Tibial nerve (tissue), 4 donors: ENCODE measurements at regions not wholly inside any gene's neighbourhood (a gene's known extent, or its start where the extent isn't known, plus 50 kb on each side); places are given as distances from the start of the nearest gene placed in this dataset.
"Not testable (repeated sequence)": the region's sequence is repeated elsewhere in the genome, so short reads cannot be mapped to it uniquely, and the experiment has no call there.

Experiments used
- DNase-seq, 2 donors: peaks; one replicate each; pipeline ENCODE4 v3.0.0-alpha.2; 2019; ENCODE audit warnings: low spot score in 2 of 2
- H3K27ac ChIP-seq, 4 donors: fragments of 200-600 bp; sonication (generic) in 3 of 4; one replicate each; pipeline ENCODE4 v1.5.1; 2017 to 2019; ENCODE audit warnings: mild to moderate bottlenecking in 1 of 4
- H3K27me3 ChIP-seq, 2 donors: fragments of 200-600 bp; sonication (generic) in 1 of 2; one replicate each; pipeline versions ENCODE4 v1.5.1 to v1.6.0; 2017 to 2019
- H3K36me3 ChIP-seq, 3 donors: fragments of 200-600 bp; sonication (generic); one replicate each; pipeline ENCODE4 v1.5.1; 2018 to 2019
- H3K4me1 ChIP-seq, 4 donors: fragments of 200-600 bp; sonication (generic) in 3 of 4; one replicate each; pipeline ENCODE4 v1.5.1; 2017 to 2019
- H3K4me3 ChIP-seq, 4 donors: fragments of 200-600 bp; sonication (generic) in 3 of 4; one replicate each; pipeline ENCODE4 v1.5.1; 2017 to 2019; ENCODE audit warnings: mild to moderate bottlenecking in 1 of 4, moderate library complexity in 1 of 4
- H3K9me3 ChIP-seq, 4 donors: fragments of 200-600 bp; sonication (generic) in 3 of 4; one replicate each; pipeline ENCODE4 v1.5.1; 2017 to 2019
- CTCF ChIP-seq, 5 experiments: fragments of 200-600 bp in 3 of 5; fragments of 450-650 bp in 2 of 5; sonication (generic) in 3 of 5; IDR thresholded peaks; one replicate each; pipeline ENCODE4 v1.5.1; 2016 to 2019; ENCODE audit warnings: antibody characterized with exemption in 5 of 5, mild to moderate bottlenecking in 3 of 5, moderate library complexity in 2 of 5
- EP300 ChIP-seq, 2 donors: sonication (generic); formaldehyde crosslinking; IDR thresholded peaks; one replicate each; pipeline ENCODE4 v1.6.1; 2017; ENCODE audit warnings: antibody characterized with exemption in 2 of 2, mild to moderate bottlenecking in 1 of 2
- POLR2A ChIP-seq, 2 donors: fragments of 450-650 bp; IDR thresholded peaks; one replicate each; pipeline ENCODE4 v1.6.1; 2017; ENCODE audit warnings: antibody characterized with exemption in 2 of 2, mild to moderate bottlenecking in 2 of 2, moderate library complexity in 2 of 2
- WGBS, 2 donors: methylation state at CpG; one replicate each; pipeline ENCODE4 v1.1.5; 2018; 5-methylcytosine and 5-hydroxymethylcytosine counted together

GRCh38 chr13:47892374-47892773, 108.7 kb downstream of the SUCLA2 start:
- no peak for DNase-seq
- WGBS, 2 donors, result 81 to 83% methylated on average over 6 of the region's 6 CpGs
- no peak for TF ChIP-seq CTCF (IDR thresholded peaks at IDR 0.05)
- TF ChIP-seq POLR2A (IDR thresholded peaks at IDR 0.05), result no peak
- TF ChIP-seq EP300 (IDR thresholded peaks at IDR 0.05), result no peak
- Histone ChIP-seq H3K36me3 (peaks cover 0 to 8% (median 0%) of the 10 kb centered on the region in 3 donors), H3K4me3 (no peak overlapping the region), H3K4me1 (no peaks in the 10 kb centered on the region), H3K27me3 (no peaks in the 10 kb centered on the region), H3K27ac (no peak overlapping the region), H3K9me3 (no peaks in the 10 kb centered on the region)

- TF ChIP-seq EP300 (IDR thresholded peaks at IDR 0.05), result no peak
- no peak for TF ChIP-seq CTCF (IDR thresholded peaks at IDR 0.05)
- TF ChIP-seq POLR2A (IDR thresholded peaks at IDR 0.05), result no peak
- Histone ChIP-seq H3K36me3 (no peaks in the 10 kb centered on the region), H3K27ac (no peak overlapping the region), H3K27me3 (no peaks in the 10 kb centered on the region), H3K4me3 (no peak overlapping the region), H3K4me1 (no peaks in the 10 kb centered on the region), H3K9me3 (no peaks in the 10 kb centered on the region)
- DNase-seq, result no peak
Measured at GRCh38 chr13:47890146-47890814, 110.8 kb downstream of the SUCLA2 start.

GRCh38 chr13:47886314-47886713, 114.8 kb downstream of the SUCLA2 start:
- no peaks in the 10 kb centered on the region for H3K4me1 ChIP-seq
- no peaks in the 10 kb centered on the region for H3K36me3 ChIP-seq
- 79 to 87% methylated on average over 4 of the region's 4 CpGs for WGBS, 2 donors
- no peaks in the 10 kb centered on the region for H3K9me3 ChIP-seq
- TF ChIP-seq EP300 (IDR thresholded peaks at IDR 0.05) (no peak), POLR2A (IDR thresholded peaks at IDR 0.05) (no peak), CTCF (IDR thresholded peaks at IDR 0.05) (no peak)
- no peak overlapping the region for H3K4me3 ChIP-seq
- H3K27me3 ChIP-seq, result no peaks in the 10 kb centered on the region
- no peak for DNase-seq
- no peak overlapping the region for H3K27ac ChIP-seq

GRCh38 chr13:47875201-47875600, 125.9 kb downstream of the SUCLA2 start:
- DNase-seq, result no peak
- WGBS, 2 donors, result 88 to 97% methylated on average over 1 of the region's 1 CpG
- Histone ChIP-seq H3K36me3 (no peaks in the 10 kb centered on the region), H3K27ac (no peak overlapping the region), H3K4me1 (no peaks in the 10 kb centered on the region), H3K27me3 (no peaks in the 10 kb centered on the region), H3K9me3 (peaks cover 0 to 20% (median 5%) of the 10 kb centered on the region in 4 donors), H3K4me3 (no peak overlapping the region)
- TF ChIP-seq POLR2A (IDR thresholded peaks at IDR 0.05), result no peak
- no peak for TF ChIP-seq EP300 (IDR thresholded peaks at IDR 0.05)
- no peak for TF ChIP-seq CTCF (IDR thresholded peaks at IDR 0.05)

GRCh38 chr13:47873987-47874386, 127.1 kb downstream of the SUCLA2 start:
- H3K4me3 ChIP-seq, H3K4me1 ChIP-seq, DNase-seq, H3K27me3 ChIP-seq, H3K36me3 ChIP-seq, H3K27ac ChIP-seq: not testable (repeated sequence)
- H3K9me3 ChIP-seq, result peaks cover 0 to 20% (median 5%) of the 10 kb centered on the region in 4 donors

- not testable (repeated sequence) for H3K27me3 ChIP-seq, H3K4me3 ChIP-seq, DNase-seq, H3K4me1 ChIP-seq, H3K27ac ChIP-seq, H3K36me3 ChIP-seq
- peaks cover 0 to 20% (median 5%) of the 10 kb centered on the region in 4 donors for H3K9me3 ChIP-seq
- WGBS, 2 donors, result 70 to 76% methylated on average over 1 of the region's 1 CpG
Measured at GRCh38 chr13:47873319-47873718, 127.8 kb downstream of the SUCLA2 start.
